Ovary (tissue), 7 donors: ENCODE measurements at regions not wholly inside any gene's neighbourhood (a gene's known extent, or its start where the extent isn't known, plus 50 kb on each side); places are given as distances from the start of the nearest gene placed in this dataset.

Source experiments
- DNase-seq, 5 donors: peaks; one replicate each; pipeline ENCODE4 v3.0.0-alpha.2; 2019 to 2020
- H3K27ac ChIP-seq, 2 donors: fragments of 200-600 bp; one replicate each; pipeline versions ENCODE4 v1.5.1 to v1.8.0; 2019 to 2022
- H3K27me3 ChIP-seq: fragments of 200-600 bp; one replicate; pipeline ENCODE4 v1.8.0; 2022
- H3K36me3 ChIP-seq: fragments of 200-600 bp; sonication (generic); one replicate; pipeline ENCODE4 v1.5.1; 2019
- H3K4me1 ChIP-seq: one replicate; pipeline ENCODE4 v1.8.1; 2013; ENCODE audit warnings: mild to moderate bottlenecking, moderate library complexity; ENCODE audit not compliant: insufficient read depth
- H3K4me3 ChIP-seq: fragments of 200-600 bp; sonication (generic); one replicate; pipeline ENCODE4 v1.5.1; 2017
- H3K9me3 ChIP-seq, 2 donors: fragments of 200-600 bp in 1 of 2; sonication (generic) in 1 of 2; one replicate each; pipeline versions ENCODE4 v1.5.1 to v1.8.1; 2013 to 2019; ENCODE audit warnings: mild to moderate bottlenecking in 1 of 2, moderate library complexity in 1 of 2
- EP300 ChIP-seq: sonication (generic); formaldehyde crosslinking; IDR thresholded peaks from one replicate; pipeline ENCODE4 v1.6.1; 2017; ENCODE audit warnings: antibody characterized with exemption
- POLR2A ChIP-seq: fragments of 450-650 bp; IDR thresholded peaks from one replicate; pipeline ENCODE4 v1.6.1; 2017; ENCODE audit warnings: antibody characterized with exemption, mild to moderate bottlenecking, moderate library complexity
- WGBS, 3 donors: extraction: QIAGEN DNeasy Blood & Tissue Kit in 1 of 3; methylation state at CpG; one replicate each; pipeline versions ENCODE4 v1.1.5 to v1.1.7; 2013 to 2017; 5-methylcytosine and 5-hydroxymethylcytosine counted together
- intact Hi-C, 4 donors: fragments of 100-400 bp; cut with DNase I; formaldehyde crosslinking; loops; one replicate each; pipeline versions ENCODE4 v1.11.0 to v1.15.1; 2022 to 2023
- TF ChIP-seq, protein P1 (sequence below), 3 donors: fragments of 450-650 bp in 2 of 3; fragments of 200-600 bp in 1 of 3; IDR thresholded peaks; one replicate each; pipeline versions ENCODE4 v1.5.1 to v1.8.0; 2016 to 2022; ENCODE audit warnings: antibody characterized with exemption in 3 of 3, mild to moderate bottlenecking in 1 of 3
- donor health status: DM: no; HTN: no; CAD: no; lungs with moderate emphysema.
- donor health status: DM: no; HTN: no; CAD: no.
- donor health status: Bipolar disorder and iron deficiency.
- donor health status: DM: no; HTN: no; CAD: no.
- donor health status: DM: yes; HTN: yes; CAD: no.

DNA sequence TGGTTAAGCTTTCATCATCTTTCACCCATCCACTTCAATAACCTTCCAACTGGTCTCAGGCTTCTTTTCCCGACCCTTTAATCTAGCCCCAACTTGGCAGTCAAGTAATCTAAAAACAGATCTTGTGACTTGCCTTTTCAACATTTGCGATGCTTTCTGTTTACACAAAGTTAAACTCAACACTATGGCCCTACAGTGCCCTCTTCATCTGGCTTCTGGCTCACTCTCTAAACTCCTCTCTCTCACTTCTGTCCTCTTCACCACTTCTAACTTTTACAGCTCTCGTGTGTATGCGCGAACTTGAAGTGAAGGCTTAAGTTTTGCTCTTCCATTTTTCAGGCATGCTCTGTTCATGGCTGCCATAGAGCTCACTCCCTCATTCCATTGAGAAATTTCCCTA, 1122.3 kb upstream of the ADGRL2 start:
- Histone ChIP-seq H3K27me3 (no peaks in the 10 kb centered on the region), H3K9me3 (no peaks in the 10 kb centered on the region), H3K4me3 (no peak overlapping the region), H3K4me1 (no peaks in the 10 kb centered on the region), H3K36me3 (no peaks in the 10 kb centered on the region), H3K27ac (no peak overlapping the region)
- DNase-seq: no peak
- intact Hi-C loops: no loop called here
- 93 to 95% (median 94%) methylated on average over 5 of the region's 5 CpGs for WGBS, 3 donors
- TF ChIP-seq EP300 (no peak), POLR2A (no peak)
- TF ChIP-seq, protein P1, sequence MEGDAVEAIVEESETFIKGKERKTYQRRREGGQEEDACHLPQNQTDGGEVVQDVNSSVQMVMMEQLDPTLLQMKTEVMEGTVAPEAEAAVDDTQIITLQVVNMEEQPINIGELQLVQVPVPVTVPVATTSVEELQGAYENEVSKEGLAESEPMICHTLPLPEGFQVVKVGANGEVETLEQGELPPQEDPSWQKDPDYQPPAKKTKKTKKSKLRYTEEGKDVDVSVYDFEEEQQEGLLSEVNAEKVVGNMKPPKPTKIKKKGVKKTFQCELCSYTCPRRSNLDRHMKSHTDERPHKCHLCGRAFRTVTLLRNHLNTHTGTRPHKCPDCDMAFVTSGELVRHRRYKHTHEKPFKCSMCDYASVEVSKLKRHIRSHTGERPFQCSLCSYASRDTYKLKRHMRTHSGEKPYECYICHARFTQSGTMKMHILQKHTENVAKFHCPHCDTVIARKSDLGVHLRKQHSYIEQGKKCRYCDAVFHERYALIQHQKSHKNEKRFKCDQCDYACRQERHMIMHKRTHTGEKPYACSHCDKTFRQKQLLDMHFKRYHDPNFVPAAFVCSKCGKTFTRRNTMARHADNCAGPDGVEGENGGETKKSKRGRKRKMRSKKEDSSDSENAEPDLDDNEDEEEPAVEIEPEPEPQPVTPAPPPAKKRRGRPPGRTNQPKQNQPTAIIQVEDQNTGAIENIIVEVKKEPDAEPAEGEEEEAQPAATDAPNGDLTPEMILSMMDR (IDR thresholded peaks at IDR 0.05): no peak

DNA sequence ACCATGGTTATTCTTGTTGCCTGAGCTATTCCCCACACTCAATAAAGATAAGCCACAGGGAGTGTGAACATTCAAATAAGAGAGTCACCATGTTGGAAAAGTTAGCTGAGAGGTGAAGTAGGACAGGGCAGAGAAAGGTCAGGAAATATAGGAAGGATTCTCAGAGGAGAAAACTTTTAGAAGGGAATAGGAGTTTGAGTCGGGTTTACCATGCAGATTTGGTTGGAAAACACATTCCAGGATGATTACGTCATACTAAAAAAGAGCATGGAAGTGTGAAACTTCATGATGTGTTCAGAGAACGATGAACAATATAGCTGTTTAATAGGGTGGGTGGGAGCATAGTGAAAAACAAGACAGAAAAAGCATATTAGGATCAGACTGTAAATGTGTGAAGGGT, 1125.3 kb upstream of the ADGRL2 start:
- Histone ChIP-seq H3K4me3 (no peak overlapping the region), H3K27me3 (no peaks in the 10 kb centered on the region), H3K36me3 (no peaks in the 10 kb centered on the region), H3K4me1 (no peaks in the 10 kb centered on the region), H3K27ac (no peak overlapping the region), H3K9me3 (no peaks in the 10 kb centered on the region)
- intact Hi-C loops: no loop called here
- TF ChIP-seq POLR2A: no peak
- TF ChIP-seq EP300: no peak
- TF ChIP-seq, protein P1 (IDR thresholded peaks at IDR 0.05): no peak
- no peak for DNase-seq
- 52 to 73% (median 57%) methylated on average over 3 of the region's 3 CpGs for WGBS, 3 donors

GRCh38 chr1:80673935-80674597, 1126.7 kb upstream of the ADGRL2 start:
- intact Hi-C loops: no loop called here
- Histone ChIP-seq H3K9me3 (no peaks in the 10 kb centered on the region), H3K4me1 (no peaks in the 10 kb centered on the region), H3K27me3 (no peaks in the 10 kb centered on the region), H3K36me3 (no peaks in the 10 kb centered on the region), H3K4me3 (no peak overlapping the region), H3K27ac (no peak overlapping the region)
- no peak for DNase-seq
- TF ChIP-seq EP300 (no peak), POLR2A (no peak)
- TF ChIP-seq, protein P1 (IDR thresholded peaks at IDR 0.05): no peak
- 27 to 45% (median 39%) methylated on average over 3 of the region's 3 CpGs for WGBS, 3 donors

- intact Hi-C loops: no loop called here
- H3K27ac ChIP-seq: no peak overlapping the region
- H3K4me1 ChIP-seq: no peaks in the 10 kb centered on the region
- TF ChIP-seq, protein P1 (IDR thresholded peaks at IDR 0.05): no peak
- no peak for TF ChIP-seq POLR2A
- no peak for TF ChIP-seq EP300
- WGBS, 3 donors: 77 to 82% (median 78%) methylated on average over 1 of the region's 1 CpG
- H3K36me3 ChIP-seq: no peaks in the 10 kb centered on the region
- no peaks in the 10 kb centered on the region for H3K9me3 ChIP-seq
- H3K4me3 ChIP-seq: no peak overlapping the region
- no peak for DNase-seq
- no peaks in the 10 kb centered on the region for H3K27me3 ChIP-seq
Observed at GRCh38 chr1:80668372-80668771, 1132.4 kb upstream of the ADGRL2 start.
